ENCODE measurements at regions not wholly inside any gene's neighbourhood (a gene's known extent, or its start where the extent isn't known, plus 50 kb on each side); places are given as distances from the start of the nearest gene placed in this dataset.

GRCh38 chr2:76556018-76556417 is 845.3 kb upstream of the GCFC2 start:
- ATAC-seq = no peak
- TF ChIP-seq POU6F1 (CRISPR knock-in tag; IDR thresholded peaks at IDR 0.05; ENCODE audit: borderline replicate concordance, low read depth) (no peak), OSR1 (CRISPR knock-in tag; IDR thresholded peaks at IDR 0.05) (no peak), SNAI2 (CRISPR knock-in tag; IDR thresholded peaks at IDR 0.05) (no peak), TCF4 (CRISPR knock-in tag; IDR thresholded peaks at IDR 0.05; ENCODE audit: borderline replicate concordance) (no peak), ZNF70 (CRISPR knock-in tag; IDR thresholded peaks at IDR 0.05) (no peak)

- TF ChIP-seq TOX (CRISPR knock-in tag; IDR thresholded peaks at IDR 0.05; ENCODE audit: borderline replicate concordance) = no peak
- no peak for TF ChIP-seq SNAI2 (CRISPR knock-in tag; IDR thresholded peaks at IDR 0.05)
- TF ChIP-seq ESRRG (CRISPR knock-in tag; IDR thresholded peaks at IDR 0.05) = no peak
These were observed 835.5 kb upstream of the GCFC2 start for GRCh38 chr2:76546207-76546606.

GRCh38 chr2:76544901-76545300 is 834.2 kb upstream of the GCFC2 start:
- ATAC-seq = no peak
- TF ChIP-seq ZFP30 (CRISPR knock-in tag; IDR thresholded peaks at IDR 0.05) = no peak
- no peak for TF ChIP-seq GLIS3 (CRISPR knock-in tag; IDR thresholded peaks at IDR 0.05)
- no peak for TF ChIP-seq ZFP3 (CRISPR knock-in tag; IDR thresholded peaks at IDR 0.05)
- TF ChIP-seq PPARA (CRISPR knock-in tag; IDR thresholded peaks at IDR 0.05; ENCODE audit: borderline replicate concordance) = no peak
- TF ChIP-seq, protein P1, sequence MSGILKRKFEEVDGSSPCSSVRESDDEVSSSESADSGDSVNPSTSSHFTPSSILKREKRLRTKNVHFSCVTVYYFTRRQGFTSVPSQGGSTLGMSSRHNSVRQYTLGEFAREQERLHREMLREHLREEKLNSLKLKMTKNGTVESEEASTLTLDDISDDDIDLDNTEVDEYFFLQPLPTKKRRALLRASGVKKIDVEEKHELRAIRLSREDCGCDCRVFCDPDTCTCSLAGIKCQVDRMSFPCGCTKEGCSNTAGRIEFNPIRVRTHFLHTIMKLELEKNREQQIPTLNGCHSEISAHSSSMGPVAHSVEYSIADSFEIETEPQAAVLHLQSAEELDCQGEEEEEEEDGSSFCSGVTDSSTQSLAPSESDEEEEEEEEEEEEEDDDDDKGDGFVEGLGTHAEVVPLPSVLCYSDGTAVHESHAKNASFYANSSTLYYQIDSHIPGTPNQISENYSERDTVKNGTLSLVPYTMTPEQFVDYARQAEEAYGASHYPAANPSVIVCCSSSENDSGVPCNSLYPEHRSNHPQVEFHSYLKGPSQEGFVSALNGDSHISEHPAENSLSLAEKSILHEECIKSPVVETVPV (CRISPR knock-in tag; IDR thresholded peaks at IDR 0.05) = no peak
- TF ChIP-seq ZNF565 (CRISPR knock-in tag; conservative IDR thresholded peaks at IDR 0.05; ENCODE audit: low read depth) = no peak
- TF ChIP-seq RARB (CRISPR knock-in tag; IDR thresholded peaks at IDR 0.05) = no peak
- TF ChIP-seq CSDC2 (CRISPR knock-in tag; IDR thresholded peaks at IDR 0.05) = no peak
- no peak for TF ChIP-seq ZNF70 (CRISPR knock-in tag; IDR thresholded peaks at IDR 0.05)
- TF ChIP-seq OSR1 (CRISPR knock-in tag; IDR thresholded peaks at IDR 0.05) = no peak
- no peak for TF ChIP-seq TCF4 (CRISPR knock-in tag; IDR thresholded peaks at IDR 0.05; ENCODE audit: borderline replicate concordance)
- TF ChIP-seq ESRRG (CRISPR knock-in tag; IDR thresholded peaks at IDR 0.05) = no peak
- TF ChIP-seq ARNTL (CRISPR knock-in tag; IDR thresholded peaks at IDR 0.05; ENCODE audit: borderline replicate concordance, low read depth) = no peak
- TF ChIP-seq ZNF8 (CRISPR knock-in tag; IDR thresholded peaks at IDR 0.05) = no peak
- no peak for TF ChIP-seq ZC3H10 (CRISPR knock-in tag; IDR thresholded peaks at IDR 0.05)

More at GRCh38 chr2:76546207-76546606, 835.5 kb upstream of the GCFC2 start:
- no peak for ATAC-seq

DNA sequence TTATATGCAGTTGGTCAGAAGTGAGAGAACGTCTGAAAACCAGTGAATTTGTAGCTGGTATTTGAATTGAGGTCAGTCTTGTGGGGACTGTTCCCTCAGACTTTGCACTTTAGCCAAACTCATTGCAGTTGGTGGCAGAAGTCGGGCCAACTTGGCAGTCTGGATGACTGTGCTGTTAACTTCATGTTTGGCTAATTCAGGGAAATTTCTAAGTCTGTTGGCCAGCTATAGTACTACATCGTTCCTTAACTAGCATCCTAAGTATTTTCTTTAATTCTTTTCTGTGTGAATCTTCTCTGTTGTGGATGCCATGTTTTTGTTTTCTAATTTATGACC is 806.8 kb upstream of the GCFC2 start:
- TF ChIP-seq ARNTL (CRISPR knock-in tag; IDR thresholded peaks at IDR 0.05; ENCODE audit: borderline replicate concordance, low read depth) (no peak), CSDC2 (CRISPR knock-in tag; IDR thresholded peaks at IDR 0.05) (no peak), ZNF8 (CRISPR knock-in tag; IDR thresholded peaks at IDR 0.05) (no peak), TSHZ2 (CRISPR knock-in tag; IDR thresholded peaks at IDR 0.05) (no peak), PPARA (CRISPR knock-in tag; IDR thresholded peaks at IDR 0.05; ENCODE audit: borderline replicate concordance) (no peak), PATZ1 (CRISPR knock-in tag; IDR thresholded peaks at IDR 0.05; ENCODE audit: borderline replicate concordance) (no peak), TOX (CRISPR knock-in tag; IDR thresholded peaks at IDR 0.05; ENCODE audit: borderline replicate concordance) (no peak), ESRRG (CRISPR knock-in tag; IDR thresholded peaks at IDR 0.05) (no peak), OSR1 (CRISPR knock-in tag; IDR thresholded peaks at IDR 0.05) (no peak)
- ATAC-seq = no peak

All from SK-N-SH treated with all-trans-retinoic acid at 6 μM for 48 hours (cell line).